AG04450 (cell line): ENCODE measurements at regions not wholly inside any gene's neighbourhood (a gene's known extent, or its start where the extent isn't known, plus 50 kb on each side); places are given as distances from the start of the nearest gene placed in this dataset.

ENCODE experiments used
- CTCF ChIA-PET: fragments of 300-600, 350-600 bp; formaldehyde crosslinking; extraction: SDS; loops from one replicate; lab custom pipeline; 2022; ENCODE audit warnings: antibody characterized with exemption, inconsistent platforms; lab: Charles Lee
- POLR2A ChIA-PET: fragments of 350-600 bp; formaldehyde crosslinking; extraction: SDS; loops from one replicate; lab custom pipeline; 2021; ENCODE audit warnings: antibody characterized with exemption, inconsistent platforms; lab: Yijun Ruan, JAX
- DNase-seq: peaks from one replicate; pipeline ENCODE4 v3.0.0-alpha.2; 2011; ENCODE audit warnings: low read depth, low spot score
- H3K27ac ChIP-seq: one replicate; pipeline ENCODE4 v1.5.1; 2012; ENCODE audit warnings: low read depth, low read length, control low read depth
- H3K27me3 ChIP-seq: one replicate; pipeline ENCODE4 v1.6.0; 2012; ENCODE audit warnings: low read length; ENCODE audit not compliant: control insufficient read depth, insufficient read depth
- H3K4me3 ChIP-seq: 2 replicates; pipeline ENCODE4 v1.5.1; 2011; ENCODE audit warnings: mild to moderate bottlenecking, low read depth, low read length, control low read depth
- H3K9me3 ChIP-seq: 2 replicates; pipeline ENCODE4 v1.5.1; 2012; ENCODE audit warnings: low read length; ENCODE audit not compliant: control insufficient read depth, insufficient read depth
- CTCF ChIP-seq: IDR thresholded peaks from 2 replicates; pipeline ENCODE4 v1.5.1; 2011; ENCODE audit warnings: low read depth, low read length, control low read depth, inconsistent platforms

- H3K27me3 ChIP-seq: peaks cover 9% of the 10 kb centered on the region
- H3K9me3 ChIP-seq: no peaks in the 10 kb centered on the region; the same call in 1 of the 2 replicates
- no peak for DNase-seq
- H3K4me3 ChIP-seq: no peak overlapping the region
- CTCF ChIA-PET: no interaction called here
- no peak overlapping the region for H3K27ac ChIP-seq
- POLR2A ChIA-PET: no interaction called here
- no peak for TF ChIP-seq CTCF
These were observed 169.5 kb downstream of the VEGFA start for GRCh38 chr6:43939281-43940070.

GRCh38 chr6:43938178-43939105 lies 168.4 kb downstream of the VEGFA start:
- ChIA-PET CTCF (no interaction called here), POLR2A (interaction anchor here (0.8 kb wide), 1 partner anchor 168 kb away, joined by 3 read pairs; the partner anchor contains the start of gene VEGFA)
- Histone ChIP-seq H3K27me3 (peaks cover 10% of the 10 kb centered on the region), H3K9me3 (no peaks in the 10 kb centered on the region; the same call in 1 of the 2 replicates), H3K4me3 (no peak overlapping the region), H3K27ac (no peak overlapping the region)
- no peak for DNase-seq
- TF ChIP-seq CTCF: no peak

- no peak for TF ChIP-seq CTCF
- ChIA-PET CTCF (no interaction called here), POLR2A (interaction anchor here (0.8 kb wide), 1 partner anchor 167 kb away, joined by 3 read pairs; the partner anchor contains the start of gene VEGFA)
- Histone ChIP-seq H3K27me3 (peaks cover 10% of the 10 kb centered on the region), H3K27ac (no peak overlapping the region), H3K4me3 (no peak overlapping the region), H3K9me3 (no peaks in the 10 kb centered on the region; the same call in 1 of the 2 replicates)
- no peak for DNase-seq
These were observed 167.5 kb downstream of the VEGFA start for GRCh38 chr6:43937236-43938177.

GRCh38 chr6:43936476-43936875 lies 166.5 kb downstream of the VEGFA start:
- no peak for DNase-seq
- ChIA-PET POLR2A (no interaction called here), CTCF (no interaction called here)
- Histone ChIP-seq H3K27ac (no peak overlapping the region), H3K9me3 (no peaks in the 10 kb centered on the region; the same call in 1 of the 2 replicates), H3K4me3 (no peak overlapping the region), H3K27me3 (peaks cover 10% of the 10 kb centered on the region)
- no peak for TF ChIP-seq CTCF
